Uterus (tissue), 2 donors: ENCODE measurements at regions not wholly inside any gene's neighbourhood (a gene's known extent, or its start where the extent isn't known, plus 50 kb on each side); places are given as distances from the start of the nearest gene placed in this dataset.
"Not testable (repeated sequence)": the region's sequence is repeated elsewhere in the genome, so short reads cannot be mapped to it uniquely, and the experiment has no call there.

Experiments used
- CTCF ChIP-seq, 4 experiments: fragments of 200-600 bp in 2 of 4; fragments of 450-650 bp in 2 of 4; sonication (generic) in 2 of 4; IDR thresholded peaks; one replicate each; pipeline ENCODE4 v1.5.1; 2016 to 2019; ENCODE audit warnings: antibody characterized with exemption in 4 of 4, mild to moderate bottlenecking in 2 of 4, moderate library complexity in 1 of 4
- POLR2A ChIP-seq, 2 donors: fragments of 450-650 bp; IDR thresholded peaks; one replicate each; pipeline ENCODE4 v1.6.1; 2016; ENCODE audit warnings: antibody characterized with exemption in 2 of 2, mild to moderate bottlenecking in 1 of 2, moderate library complexity in 1 of 2

- TF ChIP-seq CTCF, POLR2A (IDR thresholded peaks at IDR 0.05): not testable (repeated sequence)
These were observed 290.7 kb downstream of the CNTNAP3B start for GRCh38 chr9:41838562-41838851.
